GM13976 (cell line): ENCODE measurements at regions not wholly inside any gene's neighbourhood (a gene's known extent, or its start where the extent isn't known, plus 50 kb on each side); places are given as distances from the start of the nearest gene placed in this dataset.

ENCODE experiments used
- DNase-seq: peaks from one replicate; pipeline ENCODE4 v3.0.0; 2012; ENCODE audit warnings: low spot score
- in situ Hi-C: fragments of 300-500 bp; cut with MboI; formaldehyde crosslinking; loops from one replicate; pipeline ENCODE4 v1.12.0; 2022; ENCODE audit warnings: low sequenced_read_pairs, mixed read lengths, inconsistent platforms; ENCODE audit not compliant: unreplicated experiment
- TF ChIP-seq, protein P1 (sequence below): IDR thresholded peaks from 2 replicates; pipeline ENCODE4 v1.5.1; 2012; ENCODE audit warnings: borderline replicate concordance, mild to moderate bottlenecking; ENCODE audit not compliant: insufficient read depth; ENCODE audit errors: extremely low read depth, missing control alignments, control extremely low read depth

DNA sequence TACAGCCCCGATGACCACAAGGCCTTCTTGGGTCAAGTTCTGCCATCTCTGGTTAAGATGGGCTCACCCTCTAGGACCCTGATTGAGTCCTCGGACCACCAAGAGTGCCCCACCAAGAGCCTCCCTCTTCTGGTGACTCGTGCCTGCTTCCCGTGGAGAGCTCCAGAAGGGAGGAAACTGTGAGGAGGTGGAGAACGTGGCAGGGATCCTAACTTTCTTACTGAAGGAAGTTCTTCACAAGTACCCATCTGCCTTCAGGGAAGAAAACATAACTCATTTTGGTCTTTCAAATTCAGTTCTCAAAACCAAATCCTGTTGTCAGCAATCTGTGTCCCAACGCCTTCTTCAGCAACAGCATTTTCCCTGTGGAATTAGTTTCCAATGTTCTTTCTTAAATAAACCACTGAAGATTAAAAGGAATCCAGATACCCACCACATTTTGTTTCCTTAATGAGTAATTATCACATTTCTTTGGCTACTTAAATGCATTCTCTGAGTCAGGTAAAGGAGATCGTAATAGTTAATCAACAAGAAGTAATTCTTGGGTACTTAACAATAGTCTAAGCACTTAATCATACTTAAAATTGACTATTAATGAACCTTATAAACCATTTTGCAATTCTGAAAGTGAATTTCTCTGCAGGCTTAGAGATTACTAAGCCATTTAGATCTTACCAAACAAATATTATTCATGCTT, 185.8 kb upstream of the SGK1 start:
- no peak for DNase-seq
- in situ Hi-C loops: no loop called here
- TF ChIP-seq, protein P1, sequence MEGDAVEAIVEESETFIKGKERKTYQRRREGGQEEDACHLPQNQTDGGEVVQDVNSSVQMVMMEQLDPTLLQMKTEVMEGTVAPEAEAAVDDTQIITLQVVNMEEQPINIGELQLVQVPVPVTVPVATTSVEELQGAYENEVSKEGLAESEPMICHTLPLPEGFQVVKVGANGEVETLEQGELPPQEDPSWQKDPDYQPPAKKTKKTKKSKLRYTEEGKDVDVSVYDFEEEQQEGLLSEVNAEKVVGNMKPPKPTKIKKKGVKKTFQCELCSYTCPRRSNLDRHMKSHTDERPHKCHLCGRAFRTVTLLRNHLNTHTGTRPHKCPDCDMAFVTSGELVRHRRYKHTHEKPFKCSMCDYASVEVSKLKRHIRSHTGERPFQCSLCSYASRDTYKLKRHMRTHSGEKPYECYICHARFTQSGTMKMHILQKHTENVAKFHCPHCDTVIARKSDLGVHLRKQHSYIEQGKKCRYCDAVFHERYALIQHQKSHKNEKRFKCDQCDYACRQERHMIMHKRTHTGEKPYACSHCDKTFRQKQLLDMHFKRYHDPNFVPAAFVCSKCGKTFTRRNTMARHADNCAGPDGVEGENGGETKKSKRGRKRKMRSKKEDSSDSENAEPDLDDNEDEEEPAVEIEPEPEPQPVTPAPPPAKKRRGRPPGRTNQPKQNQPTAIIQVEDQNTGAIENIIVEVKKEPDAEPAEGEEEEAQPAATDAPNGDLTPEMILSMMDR: no peak

- TF ChIP-seq, protein P1: no peak
- in situ Hi-C loops: no loop called here
- DNase-seq: no peak
These were observed 185.0 kb upstream of the SGK1 start for GRCh38 chr6:134502614-134503549.

- TF ChIP-seq, protein P1: no peak
- no peak for DNase-seq
- in situ Hi-C loops: no loop called here
These were observed 178.0 kb upstream of the SGK1 start for GRCh38 chr6:134495890-134496248.

- in situ Hi-C loops: no loop called here
- TF ChIP-seq, protein P1: no peak
These were observed 177.4 kb upstream of the SGK1 start for GRCh38 chr6:134495203-134495889.

GRCh38 chr6:134493789-134494188, 175.9 kb upstream of the SGK1 start:
- TF ChIP-seq, protein P1: no peak
- no peak for DNase-seq
- in situ Hi-C loops: no loop called here

More at GRCh38 chr6:134495203-134495889, 177.4 kb upstream of the SGK1 start:
- DNase-seq: no peak

- DNase-seq: no peak
- TF ChIP-seq, protein P1: no peak
- in situ Hi-C loops: no loop called here
These were observed 173.6 kb upstream of the SGK1 start for GRCh38 chr6:134491477-134491876.
